ENCODE measurements at regions not wholly inside any gene's neighbourhood (a gene's known extent, or its start where the extent isn't known, plus 50 kb on each side); places are given as distances from the start of the nearest gene placed in this dataset.

DNA sequence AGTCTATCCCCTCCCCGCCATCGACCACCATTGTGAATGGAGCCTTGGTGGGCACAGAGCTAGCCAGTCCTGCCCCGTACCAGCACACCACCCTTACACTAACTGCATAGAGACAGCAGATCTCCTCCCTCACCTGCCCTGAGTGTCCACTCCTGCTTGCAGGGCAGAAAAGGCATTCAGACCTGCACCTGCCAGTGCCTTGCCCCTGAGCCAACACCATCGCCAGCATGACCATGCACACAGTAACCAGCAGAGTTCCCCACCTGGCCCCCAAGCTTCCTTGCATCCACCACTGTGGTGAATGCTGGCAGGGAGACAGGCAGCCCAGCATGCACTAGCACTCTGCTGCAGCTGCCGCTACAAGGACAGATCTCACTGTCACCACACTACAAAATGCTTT lies 397.1 kb downstream of the KLHL4 start:
- Mint-ChIP-seq H3K36me3 (ENCODE audit: low read depth) (no peaks in the 10 kb centered on the region), H3K9me3 (no peaks in the 10 kb centered on the region; the same call in 2 of the 3 replicates)
- H3F3A ChIP-seq (replicated peaks; ENCODE audit: low read depth): no peaks in the 10 kb centered on the region

More for the DNA sequence above, 397.1 kb downstream of the KLHL4 start:
- Histone ChIP-seq H3K9me2 (ENCODE audit: insufficient read depth) (no peaks in the 10 kb centered on the region), H3K79me2 (replicated peaks; ENCODE audit: insufficient read depth) (no peaks in the 10 kb centered on the region), H3K27ac (ENCODE audit: low read depth) (no peak overlapping the region), H3K4me1 (ENCODE audit: insufficient read depth) (no peaks in the 10 kb centered on the region), H2AFZ (no peak overlapping the region), H3K36me3 (ENCODE audit: insufficient read depth) (no peaks in the 10 kb centered on the region), H4K20me1 (replicated peaks; ENCODE audit: insufficient read depth) (no peaks in the 10 kb centered on the region), H3K4me3 (no peak overlapping the region), H3K4me2 (no peak overlapping the region), H3K27me3 (ENCODE audit: insufficient read depth) (no peaks in the 10 kb centered on the region)
- DNase-seq (ENCODE audit: low spot score): no peak
- Mint-ChIP-seq H3K4me1 (no peaks in the 10 kb centered on the region), H3K27ac (no peak overlapping the region), H3K27me3 (ENCODE audit: insufficient read depth, low read depth, poor library complexity) (no peaks in the 10 kb centered on the region), H3K4me3 (no peak overlapping the region)
- ATAC-seq: no peak
- TF ChIP-seq JUNB (IDR thresholded peaks at IDR 0.05; ENCODE audit: unreplicated experiment): no peak
- no peak for TF ChIP-seq EZH2phosphoT487 (IDR thresholded peaks at IDR 0.05; ENCODE audit: unreplicated experiment)
- no peak for TF ChIP-seq CREB1 (CRISPR knock-in tag; IDR thresholded peaks at IDR 0.05; ENCODE audit: low read depth)
- TF ChIP-seq ZNF114 (CRISPR knock-in tag; IDR thresholded peaks at IDR 0.05): no peak
- TF ChIP-seq POLR2AphosphoS5 (IDR thresholded peaks at IDR 0.05; ENCODE audit: low read depth): no peak
- TF ChIP-seq ZNF331 (CRISPR knock-in tag; IDR thresholded peaks at IDR 0.05; ENCODE audit: low read depth): no peak
- TF ChIP-seq CTCF (conservative IDR thresholded peaks at IDR 0.05; ENCODE audit: low read depth in 2 of 2): no peak
- TF ChIP-seq, protein P1, sequence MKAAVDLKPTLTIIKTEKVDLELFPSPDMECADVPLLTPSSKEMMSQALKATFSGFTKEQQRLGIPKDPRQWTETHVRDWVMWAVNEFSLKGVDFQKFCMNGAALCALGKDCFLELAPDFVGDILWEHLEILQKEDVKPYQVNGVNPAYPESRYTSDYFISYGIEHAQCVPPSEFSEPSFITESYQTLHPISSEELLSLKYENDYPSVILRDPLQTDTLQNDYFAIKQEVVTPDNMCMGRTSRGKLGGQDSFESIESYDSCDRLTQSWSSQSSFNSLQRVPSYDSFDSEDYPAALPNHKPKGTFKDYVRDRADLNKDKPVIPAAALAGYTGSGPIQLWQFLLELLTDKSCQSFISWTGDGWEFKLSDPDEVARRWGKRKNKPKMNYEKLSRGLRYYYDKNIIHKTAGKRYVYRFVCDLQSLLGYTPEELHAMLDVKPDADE (IDR thresholded peaks at IDR 0.05): no peak
- no peak for TF ChIP-seq NANOG (IDR thresholded peaks at IDR 0.05; ENCODE audit: borderline replicate concordance)
- TF ChIP-seq STAT1 (IDR thresholded peaks at IDR 0.05; ENCODE audit: unreplicated experiment): no peak
- TF ChIP-seq ZNF462 (CRISPR knock-in tag; IDR thresholded peaks at IDR 0.05): no peak
- TF ChIP-seq EZH2 (IDR thresholded peaks at IDR 0.05; ENCODE audit: low read depth, unreplicated experiment): no peak
- TF ChIP-seq, protein P2, sequence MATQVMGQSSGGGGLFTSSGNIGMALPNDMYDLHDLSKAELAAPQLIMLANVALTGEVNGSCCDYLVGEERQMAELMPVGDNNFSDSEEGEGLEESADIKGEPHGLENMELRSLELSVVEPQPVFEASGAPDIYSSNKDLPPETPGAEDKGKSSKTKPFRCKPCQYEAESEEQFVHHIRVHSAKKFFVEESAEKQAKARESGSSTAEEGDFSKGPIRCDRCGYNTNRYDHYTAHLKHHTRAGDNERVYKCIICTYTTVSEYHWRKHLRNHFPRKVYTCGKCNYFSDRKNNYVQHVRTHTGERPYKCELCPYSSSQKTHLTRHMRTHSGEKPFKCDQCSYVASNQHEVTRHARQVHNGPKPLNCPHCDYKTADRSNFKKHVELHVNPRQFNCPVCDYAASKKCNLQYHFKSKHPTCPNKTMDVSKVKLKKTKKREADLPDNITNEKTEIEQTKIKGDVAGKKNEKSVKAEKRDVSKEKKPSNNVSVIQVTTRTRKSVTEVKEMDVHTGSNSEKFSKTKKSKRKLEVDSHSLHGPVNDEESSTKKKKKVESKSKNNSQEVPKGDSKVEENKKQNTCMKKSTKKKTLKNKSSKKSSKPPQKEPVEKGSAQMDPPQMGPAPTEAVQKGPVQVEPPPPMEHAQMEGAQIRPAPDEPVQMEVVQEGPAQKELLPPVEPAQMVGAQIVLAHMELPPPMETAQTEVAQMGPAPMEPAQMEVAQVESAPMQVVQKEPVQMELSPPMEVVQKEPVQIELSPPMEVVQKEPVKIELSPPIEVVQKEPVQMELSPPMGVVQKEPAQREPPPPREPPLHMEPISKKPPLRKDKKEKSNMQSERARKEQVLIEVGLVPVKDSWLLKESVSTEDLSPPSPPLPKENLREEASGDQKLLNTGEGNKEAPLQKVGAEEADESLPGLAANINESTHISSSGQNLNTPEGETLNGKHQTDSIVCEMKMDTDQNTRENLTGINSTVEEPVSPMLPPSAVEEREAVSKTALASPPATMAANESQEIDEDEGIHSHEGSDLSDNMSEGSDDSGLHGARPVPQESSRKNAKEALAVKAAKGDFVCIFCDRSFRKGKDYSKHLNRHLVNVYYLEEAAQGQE (IDR thresholded peaks at IDR 0.05; ENCODE audit: unreplicated experiment): no peak

All from GM23338 (cell line).